H9 (cell line): ENCODE measurements at regions not wholly inside any gene's neighbourhood (a gene's known extent, or its start where the extent isn't known, plus 50 kb on each side); places are given as distances from the start of the nearest gene placed in this dataset.

Source experiments
- DNase-seq: peaks from one replicate; pipeline ENCODE4 v3.0.0-alpha.2; 2017
- H2AFZ ChIP-seq: one replicate; pipeline ENCODE4 v1.6.1; 2013; ENCODE audit warnings: mild to moderate bottlenecking, low read length, control low read depth, moderate library complexity
- H2AK5ac ChIP-seq: 2 replicates; pipeline ENCODE4 v1.6.1; 2013; ENCODE audit warnings: low read length, control low read depth, mixed read lengths; ENCODE audit not compliant: insufficient read length
- H2BK120ac ChIP-seq: one replicate; pipeline ENCODE4 v1.6.1; 2013; ENCODE audit warnings: low read depth, mild to moderate bottlenecking, low read length, control low read depth, inconsistent platforms; ENCODE audit not compliant: poor library complexity, severe bottlenecking
- H2BK12ac ChIP-seq: 2 replicates; pipeline ENCODE4 v1.6.1; 2013; ENCODE audit warnings: low read length, control low read depth, mixed read lengths, low read depth; ENCODE audit not compliant: insufficient read length
- H2BK15ac ChIP-seq: 2 replicates; pipeline ENCODE4 v1.6.1; 2013; ENCODE audit warnings: low read depth, low read length, control low read depth
- H2BK20ac ChIP-seq: one replicate; pipeline ENCODE4 v1.6.1; 2013; ENCODE audit warnings: low read depth, mild to moderate bottlenecking, low read length, control low read depth, inconsistent platforms; ENCODE audit not compliant: poor library complexity, severe bottlenecking
- H2BK5ac ChIP-seq: 2 replicates; pipeline ENCODE4 v1.6.1; 2013; ENCODE audit warnings: low read length, control low read depth, mixed read lengths; ENCODE audit not compliant: insufficient read length
- H3K14ac ChIP-seq: 2 replicates; pipeline ENCODE4 v1.6.1; 2013; ENCODE audit warnings: low read length, control low read depth; ENCODE audit not compliant: insufficient read depth
- H3K18ac ChIP-seq: 2 replicates; pipeline ENCODE4 v1.6.1; 2013; ENCODE audit warnings: low read depth, mild to moderate bottlenecking, mixed read lengths, low read length, control low read depth; ENCODE audit not compliant: insufficient read length
- H3K23ac ChIP-seq: 2 replicates; pipeline ENCODE4 v1.6.1; 2013; ENCODE audit warnings: low read length, control low read depth, mixed read lengths, low read depth; ENCODE audit not compliant: insufficient read length
- H3K23me2 ChIP-seq: 2 replicates; pipeline ENCODE4 v1.6.1; 2013; ENCODE audit warnings: low read depth, mild to moderate bottlenecking, mixed read lengths, low read length, control low read depth; ENCODE audit not compliant: insufficient read length, poor library complexity, severe bottlenecking
- H3K27ac ChIP-seq: 2 replicates; pipeline ENCODE4 v1.5.1; 2013; ENCODE audit warnings: low read length, control low read depth, mixed read lengths, low read depth; ENCODE audit not compliant: insufficient read length
- H3K27me3 ChIP-seq: 2 replicates; pipeline ENCODE4 v1.6.1; 2013; ENCODE audit warnings: low read length, control low read depth, inconsistent platforms; ENCODE audit not compliant: insufficient read depth
- H3K4ac ChIP-seq: 2 replicates; pipeline ENCODE4 v1.6.1; 2013; ENCODE audit warnings: low read depth, mild to moderate bottlenecking, control low read depth, inconsistent platforms, low read length, moderate library complexity
- H3K4me1 ChIP-seq: 2 replicates; pipeline ENCODE4 v1.6.1; 2013; ENCODE audit warnings: low read length, control low read depth, inconsistent platforms; ENCODE audit not compliant: insufficient read depth
- H3K4me2 ChIP-seq: 2 replicates; pipeline ENCODE4 v1.6.1; 2013; ENCODE audit warnings: low read length, control low read depth, mixed read lengths; ENCODE audit not compliant: insufficient read length, insufficient read depth
- H3K56ac ChIP-seq: 2 replicates; pipeline ENCODE4 v1.6.1; 2013; ENCODE audit warnings: low read depth, mild to moderate bottlenecking, mixed read lengths, low read length, control low read depth; ENCODE audit not compliant: insufficient read length
- H3K79me1 ChIP-seq: 2 replicates; pipeline ENCODE4 v1.6.1; 2013; ENCODE audit warnings: low read depth, mild to moderate bottlenecking, moderate library complexity, low read length, control low read depth, inconsistent platforms; ENCODE audit not compliant: insufficient read depth, poor library complexity, severe bottlenecking
- H3K79me2 ChIP-seq: 2 replicates; pipeline ENCODE4 v1.6.1; 2013; ENCODE audit warnings: low read length, control low read depth, inconsistent platforms; ENCODE audit not compliant: insufficient read depth
- H3K9ac ChIP-seq: 2 replicates; pipeline ENCODE4 v1.6.1; 2013; ENCODE audit warnings: low read length, control low read depth, mixed read lengths; ENCODE audit not compliant: insufficient read length; ENCODE audit errors: extremely low read depth
- H3K9me3 ChIP-seq: one replicate; pipeline ENCODE4 v1.6.1; 2013; ENCODE audit warnings: low read depth, low read length, inconsistent platforms; ENCODE audit not compliant: control insufficient read depth
- H3T11ph ChIP-seq: one replicate; pipeline ENCODE4 v1.6.1; 2013; ENCODE audit warnings: mild to moderate bottlenecking, low read length, control low read depth, inconsistent platforms
- H4K20me1 ChIP-seq: one replicate; pipeline ENCODE4 v1.6.1; 2013; ENCODE audit not compliant: control insufficient read depth, insufficient read length, insufficient read depth
- H4K5ac ChIP-seq: 2 replicates; pipeline ENCODE4 v1.6.1; 2013; ENCODE audit warnings: low read depth, mild to moderate bottlenecking, mixed read lengths, low read length, control low read depth; ENCODE audit not compliant: insufficient read length
- H4K8ac ChIP-seq: replicated peaks from 2 replicates; pipeline ENCODE4 v1.6.1; 2013; ENCODE audit warnings: low read length, control low read depth, mixed read lengths, low read depth; ENCODE audit not compliant: insufficient read length
- H4K91ac ChIP-seq: 2 replicates; pipeline ENCODE4 v1.6.1; 2013; ENCODE audit warnings: low read depth, mild to moderate bottlenecking, moderate library complexity, mixed read lengths, low read length, control low read depth; ENCODE audit not compliant: insufficient read length
- H3K27ac Mint-ChIP-seq, 3 experiments: 2 replicates in 2 of 3; 3 replicates in 1 of 3; pipeline ENCODE4 v1.8.0; 2020 to 2021; ENCODE audit warnings: mixed read lengths in 3 of 3, mild to moderate bottlenecking in 1 of 3, moderate library complexity in 1 of 3
- H3K27me3 Mint-ChIP-seq: 2 replicates; pipeline ENCODE4 v1.8.0; 2021; ENCODE audit warnings: low read depth, mild to moderate bottlenecking, moderate library complexity, mixed read lengths
- H3K36me3 Mint-ChIP-seq, 3 experiments: 2 replicates in 2 of 3; 3 replicates in 1 of 3; pipeline ENCODE4 v1.8.0; 2020 to 2021; ENCODE audit warnings: low read depth in 3 of 3, mixed read lengths in 3 of 3; ENCODE audit not compliant: insufficient read depth in 1 of 3
- H3K4me1 Mint-ChIP-seq, 2 experiments: 2 replicates each; pipeline ENCODE4 v1.8.0; 2020; ENCODE audit warnings: mixed read lengths in 2 of 2
- H3K4me3 Mint-ChIP-seq, 2 experiments: 2 replicates in 1 of 2; 3 replicates in 1 of 2; pipeline ENCODE4 v1.8.0; 2020 to 2021; ENCODE audit warnings: mild to moderate bottlenecking in 2 of 2, mixed read lengths in 2 of 2, moderate library complexity in 1 of 2
- H3K9me3 Mint-ChIP-seq, 2 experiments: 2 replicates in 1 of 2; 3 replicates in 1 of 2; pipeline ENCODE4 v1.8.0; 2020; ENCODE audit warnings: mild to moderate bottlenecking in 2 of 2, mixed read lengths in 2 of 2, moderate library complexity in 1 of 2
- CTCF ChIP-seq: fragments of 200-600 bp; sonication (generic); conservative IDR thresholded peaks from 3 replicates; pipeline ENCODE4 v1.8.0; 2021; ENCODE audit warnings: antibody characterized with exemption, mild to moderate bottlenecking
- WGBS: extraction: QIAGEN DNeasy Blood & Tissue Kit; methylation state at CpG from one replicate; pipeline ENCODE4 v1.1.7; 2013; ENCODE audit warnings: missing lambda C conversion rate, low lambda C conversion rate, mixed read lengths; ENCODE audit not compliant: insufficient read length; ENCODE audit errors: extremely low coverage; 5-methylcytosine and 5-hydroxymethylcytosine counted together

DNA sequence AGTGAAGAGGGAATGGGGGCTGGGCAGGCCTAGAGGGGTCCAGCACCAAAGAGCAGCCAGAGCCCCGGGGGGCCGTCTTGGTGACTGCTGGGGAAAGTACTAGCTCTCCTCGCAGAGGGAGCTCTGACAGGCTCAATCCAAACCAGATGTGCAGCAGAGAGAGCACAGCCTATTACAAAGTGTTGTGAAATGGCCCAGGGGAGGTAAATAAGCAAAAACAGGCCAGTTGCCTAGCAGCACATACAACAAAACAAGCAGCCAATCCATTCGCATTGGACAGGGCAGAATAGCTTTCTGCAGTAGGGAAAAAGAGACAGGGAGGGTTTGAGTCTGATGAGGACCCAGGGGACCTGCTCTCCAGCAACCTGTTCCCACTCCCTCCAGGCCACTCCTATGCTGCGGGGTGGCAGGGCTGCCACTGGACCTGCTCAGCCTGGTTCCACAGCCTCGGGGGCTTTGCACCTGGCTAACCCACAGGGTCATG, 239.6 kb upstream of the FGGY start:
- H3K23me2 ChIP-seq = no peaks in the 10 kb centered on the region
- H2BK5ac ChIP-seq = no peak overlapping the region
- peak overlapping the region; percentile 29 for H2BK20ac ChIP-seq
- H4K8ac ChIP-seq = no peak overlapping the region
- WGBS = no CpG with 5 or more reads among the region's 6 CpGs
- H3K14ac ChIP-seq = peak overlapping the region; percentile 26
- H3K79me2 ChIP-seq = no peaks in the 10 kb centered on the region
- Mint-ChIP-seq H3K4me3 (no peak overlapping the region), H3K9me3 (no peaks in the 10 kb centered on the region; a peak in 1 of 5 replicates), H3K27me3 (no peaks in the 10 kb centered on the region), H3K27ac (peak overlapping the region in 2 of 3 experiments; percentile 24 to 82; a peak in 3 of 7 replicates), H3K36me3 (peaks cover 0 to 3% (median 2%) of the 10 kb centered on the region in 3 experiments; a peak in 1 of 7 replicates), H3K4me1 (peaks cover 41 to 47% of the 10 kb centered on the region in 2 experiments)
- H3K4me2 ChIP-seq = no peak overlapping the region
- no peak overlapping the region for H2AFZ ChIP-seq
- no peak overlapping the region for H3K9ac ChIP-seq
- H3K18ac ChIP-seq = peak overlapping the region; percentile 75
- no peak overlapping the region for H2BK120ac ChIP-seq
- H4K91ac ChIP-seq = no peak overlapping the region
- no peak overlapping the region for H3K27ac ChIP-seq
- no peak overlapping the region for H2BK12ac ChIP-seq
- no peak overlapping the region for H4K5ac ChIP-seq
- H2AK5ac ChIP-seq = no peak overlapping the region
- no peaks in the 10 kb centered on the region for H3K9me3 ChIP-seq
- H2BK15ac ChIP-seq = no peak overlapping the region
- H3K27me3 ChIP-seq = no peaks in the 10 kb centered on the region
- H4K20me1 ChIP-seq = no peaks in the 10 kb centered on the region
- DNase-seq = no peak
- H3K4me1 ChIP-seq = peaks cover 6% of the 10 kb centered on the region; the same call in 1 of the 2 replicates
- H3T11ph ChIP-seq = no peak overlapping the region
- TF ChIP-seq CTCF = no peak
- no peak overlapping the region for H3K56ac ChIP-seq
- H3K23ac ChIP-seq = no peak overlapping the region
- no peaks in the 10 kb centered on the region for H3K79me1 ChIP-seq
- H3K4ac ChIP-seq = no peak overlapping the region
